Nephron progenitor cell (in vitro differentiated cells): ENCODE measurements at regions not wholly inside any gene's neighbourhood (a gene's known extent, or its start where the extent isn't known, plus 50 kb on each side); places are given as distances from the start of the nearest gene placed in this dataset.
"Not testable (repeated sequence)": the region's sequence is repeated elsewhere in the genome, so short reads cannot be mapped to it uniquely, and the experiment has no call there.

Source experiments
- DNase-seq: peaks from one replicate; pipeline ENCODE4 v3.0.0; 2021
- H3K27ac Mint-ChIP-seq: 2 replicates; pipeline ENCODE4 v1.8.0; 2021; ENCODE audit warnings: mild to moderate bottlenecking, moderate library complexity, mixed read lengths
- H3K27me3 Mint-ChIP-seq: 2 replicates; pipeline ENCODE4 v1.8.0; 2021; ENCODE audit warnings: mild to moderate bottlenecking, low read depth, mixed read lengths; ENCODE audit not compliant: poor library complexity
- H3K36me3 Mint-ChIP-seq: 2 replicates; pipeline ENCODE4 v1.8.0; 2021; ENCODE audit warnings: low read depth, mixed read lengths
- H3K4me1 Mint-ChIP-seq: 2 replicates; pipeline ENCODE4 v1.8.0; 2021; ENCODE audit warnings: mixed read lengths
- H3K4me3 Mint-ChIP-seq: 2 replicates; pipeline ENCODE4 v1.8.0; 2021; ENCODE audit warnings: mild to moderate bottlenecking, moderate library complexity, mixed read lengths
- H3K9me3 Mint-ChIP-seq: 2 replicates; pipeline ENCODE4 v1.8.0; 2021; ENCODE audit warnings: mild to moderate bottlenecking, moderate library complexity, mixed read lengths
- CTCF ChIP-seq: fragments of 200-600 bp; sonication (generic); IDR thresholded peaks from 2 replicates; pipeline ENCODE4 v1.5.0; 2021; ENCODE audit warnings: antibody characterized with exemption

DNA sequence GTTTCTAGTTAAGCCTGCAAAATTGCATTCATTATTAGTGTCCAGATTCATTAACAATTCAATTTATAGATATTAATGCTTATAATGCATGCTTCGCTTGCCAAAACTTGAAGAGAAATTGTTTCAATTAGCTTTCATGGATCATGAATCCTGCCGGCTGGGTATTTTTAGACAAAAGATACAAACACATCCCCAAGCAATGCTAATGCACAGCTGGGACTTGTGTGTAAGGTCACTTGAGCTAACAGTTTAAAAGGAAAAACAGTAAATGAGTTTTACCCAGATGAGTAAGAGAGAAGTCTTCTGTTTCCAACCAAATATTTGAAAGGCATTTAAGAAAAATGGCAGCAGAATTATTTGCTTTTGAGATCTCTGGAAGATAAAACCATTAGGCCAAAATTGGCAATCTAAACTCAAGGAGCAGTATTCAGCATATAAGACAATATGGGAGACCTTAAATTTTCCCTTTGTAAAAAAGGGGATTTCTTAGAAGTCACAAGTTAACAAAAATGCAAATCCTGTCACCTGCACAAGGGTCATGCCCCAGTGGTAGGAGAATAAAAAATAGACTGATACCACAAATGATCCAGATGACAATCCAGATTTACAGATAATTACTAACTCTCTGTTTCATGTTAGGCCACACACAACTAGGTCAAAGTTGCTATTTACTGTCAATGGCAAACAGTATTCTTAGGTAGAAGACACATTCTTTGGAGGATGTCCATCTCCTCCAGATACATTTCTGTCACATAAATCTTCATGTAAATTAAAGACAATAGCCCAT lies 418.4 kb upstream of the PMFBP1 start:
- no peak overlapping the region for H3K4me3 Mint-ChIP-seq
- H3K27ac Mint-ChIP-seq = no peak overlapping the region
- H3K4me1 Mint-ChIP-seq = no peaks in the 10 kb centered on the region
- no peak for TF ChIP-seq CTCF
- H3K9me3 Mint-ChIP-seq = no peaks in the 10 kb centered on the region
- H3K27me3 Mint-ChIP-seq = peaks cover 4% of the 10 kb centered on the region
- no peak for DNase-seq
- H3K36me3 Mint-ChIP-seq = no peaks in the 10 kb centered on the region

DNA sequence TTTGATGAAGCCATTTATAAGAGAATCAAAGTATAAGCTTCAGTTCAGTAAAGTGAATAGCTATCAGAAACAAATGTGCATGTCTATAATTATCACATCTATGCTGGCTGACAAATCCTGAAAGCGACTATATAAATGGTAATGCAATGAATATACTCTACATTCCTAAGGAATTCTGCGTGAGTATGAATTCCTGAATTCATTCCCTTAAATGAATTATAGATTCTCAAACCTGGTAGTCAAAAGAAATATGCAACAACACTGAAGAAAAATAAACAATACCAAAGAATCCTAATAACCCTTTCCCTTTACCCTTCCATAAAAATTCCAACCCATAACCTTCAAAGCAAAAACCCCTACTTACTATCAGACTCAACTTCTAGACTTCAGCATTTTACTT lies 416.6 kb upstream of the PMFBP1 start:
- H3K9me3 Mint-ChIP-seq = peaks cover 1% of the 10 kb centered on the region
- no peak for TF ChIP-seq CTCF
- no peaks in the 10 kb centered on the region for H3K4me1 Mint-ChIP-seq
- H3K36me3 Mint-ChIP-seq = no peaks in the 10 kb centered on the region
- no peak overlapping the region for H3K27ac Mint-ChIP-seq
- H3K4me3 Mint-ChIP-seq = no peak overlapping the region
- no peaks in the 10 kb centered on the region for H3K27me3 Mint-ChIP-seq
- no peak for DNase-seq

DNA sequence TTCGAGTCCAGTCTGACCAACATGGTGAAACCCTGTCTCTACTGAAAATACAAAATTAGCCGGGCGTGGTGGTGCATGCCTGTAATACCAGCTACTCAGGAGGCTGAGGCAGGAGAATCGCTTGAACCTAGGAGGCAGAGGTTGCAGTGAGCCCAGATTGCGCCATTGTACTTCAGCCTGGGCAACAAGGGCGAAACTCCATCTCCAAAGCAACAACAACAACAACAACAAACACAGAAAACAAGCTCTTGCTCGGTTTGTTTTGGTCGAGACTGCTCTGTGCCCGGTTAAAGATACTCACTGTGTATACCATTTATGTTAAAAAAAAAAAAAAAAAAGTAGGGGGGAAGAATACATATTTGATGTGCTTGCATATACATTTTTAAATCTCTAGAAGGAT lies 406.1 kb upstream of the PMFBP1 start:
- H3K36me3 Mint-ChIP-seq = peaks cover 19% of the 10 kb centered on the region
- H3K9me3 Mint-ChIP-seq = peaks cover 28% of the 10 kb centered on the region
- not testable (repeated sequence) for H3K4me3 Mint-ChIP-seq, DNase-seq, H3K27me3 Mint-ChIP-seq, H3K4me1 Mint-ChIP-seq, H3K27ac Mint-ChIP-seq

DNA sequence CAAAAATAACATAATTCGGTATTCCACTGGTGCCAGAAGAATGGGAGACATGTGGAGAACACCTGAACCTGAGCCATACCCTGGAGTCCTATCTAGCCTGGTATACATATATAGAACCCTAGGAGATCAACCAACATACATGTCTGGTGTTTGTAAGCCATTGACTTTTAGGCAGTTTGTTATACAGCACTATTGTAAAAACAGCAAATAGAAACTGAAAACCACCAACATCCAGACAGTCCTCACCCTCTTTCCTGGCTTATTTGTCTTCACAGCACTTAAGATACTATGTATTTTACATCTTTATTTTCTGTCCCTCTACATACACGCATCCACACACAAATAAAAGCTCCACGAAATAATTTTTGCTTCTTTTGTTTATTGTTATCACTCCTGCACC lies 404.2 kb upstream of the PMFBP1 start:
- no peak for TF ChIP-seq CTCF
- Mint-ChIP-seq H3K4me3 (no peak overlapping the region), H3K27ac (no peak overlapping the region), H3K4me1 (no peaks in the 10 kb centered on the region), H3K9me3 (peaks cover 11% of the 10 kb centered on the region), H3K27me3 (no peaks in the 10 kb centered on the region), H3K36me3 (peaks cover 14% of the 10 kb centered on the region)
- no peak for DNase-seq

DNA sequence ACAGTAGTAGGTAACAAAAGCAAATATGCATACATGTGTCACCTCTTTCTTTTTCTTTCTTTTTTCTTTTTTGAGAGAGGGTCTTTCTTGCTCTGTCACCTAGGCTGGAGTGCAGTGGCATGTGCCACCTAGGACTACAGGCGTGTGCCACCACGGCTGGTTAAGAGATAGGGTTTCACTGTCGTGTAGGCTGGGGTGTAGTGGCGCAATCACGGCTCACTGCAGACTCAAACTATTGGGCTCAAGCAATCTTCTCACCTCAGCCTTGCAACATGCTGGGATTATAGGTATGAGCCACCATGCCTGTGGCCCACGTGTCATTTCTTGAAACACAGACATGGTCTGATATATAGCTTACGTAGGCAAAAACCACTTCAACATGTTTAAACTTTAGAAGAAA lies 397.7 kb upstream of the PMFBP1 start:
- no peak overlapping the region for H3K4me3 Mint-ChIP-seq

DNA sequence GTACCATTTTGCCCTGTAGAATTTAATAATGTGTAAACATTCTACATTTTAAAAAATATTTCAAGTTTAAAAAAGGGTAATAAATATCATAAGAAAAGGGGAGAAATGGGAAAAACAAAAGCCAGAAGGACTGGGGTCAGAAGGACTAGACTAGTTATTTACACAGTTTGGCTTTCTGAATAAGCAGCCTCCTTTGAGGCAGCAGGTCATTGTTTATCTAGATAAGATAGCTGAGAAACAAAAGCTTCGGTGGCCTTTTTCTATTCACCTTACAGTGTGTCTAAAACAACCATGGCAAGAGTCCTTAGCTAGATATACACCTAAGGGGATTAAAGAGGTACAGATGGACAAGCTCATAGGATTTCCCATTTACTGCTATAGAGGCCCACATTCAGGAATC lies 396.5 kb upstream of the PMFBP1 start:
- Mint-ChIP-seq H3K27ac (no peak overlapping the region), H3K9me3 (peaks cover 9% of the 10 kb centered on the region), H3K27me3 (no peaks in the 10 kb centered on the region), H3K4me1 (peaks cover 10% of the 10 kb centered on the region), H3K36me3 (peaks cover 16% of the 10 kb centered on the region), H3K4me3 (no peak overlapping the region)
- no peak for DNase-seq
- TF ChIP-seq CTCF = no peak

More for the DNA sequence above, 397.7 kb upstream of the PMFBP1 start:
- peaks cover 16% of the 10 kb centered on the region for H3K36me3 Mint-ChIP-seq
- H3K9me3 Mint-ChIP-seq = peaks cover 9% of the 10 kb centered on the region
- no peaks in the 10 kb centered on the region for H3K27me3 Mint-ChIP-seq
- no peak overlapping the region for H3K27ac Mint-ChIP-seq
- DNase-seq = no peak
- H3K4me1 Mint-ChIP-seq = peaks cover 10% of the 10 kb centered on the region
- no peak for TF ChIP-seq CTCF
